Neural progenitor cell (in vitro differentiated cells): ENCODE measurements at regions not wholly inside any gene's neighbourhood (a gene's known extent, or its start where the extent isn't known, plus 50 kb on each side); places are given as distances from the start of the nearest gene placed in this dataset.
A peak's percentile ranks its signal among the peaks of the same experiment; 100 is the strongest.

ENCODE experiments used
- DNase-seq: peaks from one replicate; pipeline ENCODE4 v3.0.0-alpha.2; 2016; ENCODE audit warnings: low spot score
- H2AFZ ChIP-seq: fragments of 200-600 bp; sonication (generic); replicated peaks from 2 replicates; pipeline ENCODE4 v1.6.1; 2016; ENCODE audit warnings: antibody characterized with exemption
- H3F3A ChIP-seq: fragments of 200-600 bp; sonication (generic); 2 replicates; pipeline ENCODE4 v1.6.1; 2016; ENCODE audit warnings: antibody characterized with exemption, low read depth
- H3K27ac ChIP-seq: fragments of 200-600 bp; sonication (generic); 2 replicates; pipeline ENCODE4 v1.5.1; 2016; ENCODE audit warnings: mild to moderate bottlenecking
- H3K27me3 ChIP-seq: fragments of 200-600 bp; sonication (generic); 2 replicates; pipeline ENCODE4 v1.6.1; 2016; ENCODE audit warnings: mild to moderate bottlenecking, moderate library complexity
- H3K36me3 ChIP-seq: fragments of 200-600 bp; sonication (generic); 2 replicates; pipeline ENCODE4 v1.5.1; 2016
- H3K4me1 ChIP-seq: fragments of 200-600 bp; sonication (generic); 2 replicates; pipeline ENCODE4 v1.6.1; 2016; ENCODE audit warnings: mixed run types
- H3K4me2 ChIP-seq: fragments of 200-600 bp; sonication (generic); 2 replicates; pipeline ENCODE4 v1.6.1; 2016
- H3K4me3 ChIP-seq: fragments of 200-600 bp; sonication (generic); 2 replicates; pipeline ENCODE4 v1.5.1; 2016
- H3K79me2 ChIP-seq: fragments of 200-600 bp; sonication (generic); 2 replicates; pipeline ENCODE4 v1.6.1; 2016; ENCODE audit warnings: low read depth
- H3K9ac ChIP-seq: fragments of 200-600 bp; sonication (generic); 2 replicates; pipeline ENCODE4 v1.6.1; 2016
- H3K9me3 ChIP-seq: fragments of 200-600 bp; sonication (generic); 2 replicates; pipeline ENCODE4 v1.5.1; 2016; ENCODE audit warnings: low read depth
- H4K20me1 ChIP-seq: fragments of 200-600 bp; sonication (generic); 2 replicates; pipeline ENCODE4 v1.6.1; 2016; ENCODE audit warnings: low read depth
- H3K27ac Mint-ChIP-seq: 3 replicates; pipeline ENCODE4 v1.8.0; 2021; ENCODE audit warnings: mixed read lengths
- H3K27me3 Mint-ChIP-seq: 2 replicates; pipeline ENCODE4 v1.8.0; 2022; ENCODE audit warnings: low read depth, mild to moderate bottlenecking, inconsistent platforms, moderate library complexity, mixed read lengths; ENCODE audit not compliant: insufficient read depth
- H3K36me3 Mint-ChIP-seq: 3 replicates; pipeline ENCODE4 v1.8.0; 2021; ENCODE audit warnings: mixed read lengths
- H3K4me1 Mint-ChIP-seq: 3 replicates; pipeline ENCODE4 v1.8.0; 2021; ENCODE audit warnings: mixed read lengths
- H3K4me3 Mint-ChIP-seq: 3 replicates; pipeline ENCODE4 v1.8.0; 2021; ENCODE audit warnings: mild to moderate bottlenecking, moderate library complexity, mixed read lengths
- H3K9me3 Mint-ChIP-seq: 3 replicates; pipeline ENCODE4 v1.8.0; 2020; ENCODE audit warnings: mixed read lengths
- CTCF ChIP-seq: fragments of 200-600 bp; sonication (generic); IDR thresholded peaks from 2 replicates; pipeline ENCODE4 v1.5.1; 2017; ENCODE audit warnings: antibody characterized with exemption, mild to moderate bottlenecking
- EZH2 ChIP-seq: fragments of 200-600 bp; sonication (generic); IDR thresholded peaks from 2 replicates; pipeline ENCODE4 v1.6.1; 2017; ENCODE audit warnings: antibody characterized with exemption, mild to moderate bottlenecking, moderate library complexity
- EZH2phosphoT487 ChIP-seq: fragments of 200-600 bp; sonication (generic); IDR thresholded peaks from 2 replicates; pipeline ENCODE4 v1.6.1; 2017; ENCODE audit warnings: antibody characterized with exemption

- Mint-ChIP-seq H3K27ac (no peak overlapping the region), H3K4me1 (peaks cover 5% of the 10 kb centered on the region), H3K9me3 (peaks cover 2% of the 10 kb centered on the region), H3K27me3 (peaks cover 4% of the 10 kb centered on the region), H3K36me3 (no peaks in the 10 kb centered on the region), H3K4me3 (no peak overlapping the region)
- Histone ChIP-seq H3F3A (no peaks in the 10 kb centered on the region), H3K27me3 (no peaks in the 10 kb centered on the region), H4K20me1 (no peaks in the 10 kb centered on the region), H3K27ac (no peak overlapping the region), H3K79me2 (no peaks in the 10 kb centered on the region), H3K9me3 (peaks cover 13% of the 10 kb centered on the region), H3K36me3 (no peaks in the 10 kb centered on the region), H3K4me3 (no peak overlapping the region), H3K4me2 (no peak overlapping the region), H2AFZ (peak overlapping the region; percentile 40), H3K9ac (no peak overlapping the region), H3K4me1 (no peaks in the 10 kb centered on the region)
- no peak for DNase-seq
- TF ChIP-seq EZH2phosphoT487 = no peak
- TF ChIP-seq CTCF = no peak
- TF ChIP-seq EZH2 = no peak
Measured at GRCh38 chr1:212539737-212540430, 68.7 kb upstream of the ATF3 start.

GRCh38 chr1:212542761-212543187 is 65.8 kb upstream of the ATF3 start:
- H3F3A ChIP-seq = no peaks in the 10 kb centered on the region

GRCh38 chr1:212544110-212544509 is 64.5 kb upstream of the ATF3 start:
- Mint-ChIP-seq H3K27ac (no peak overlapping the region), H3K4me3 (no peak overlapping the region), H3K36me3 (no peaks in the 10 kb centered on the region), H3K4me1 (peaks cover 12% of the 10 kb centered on the region), H3K9me3 (no peaks in the 10 kb centered on the region), H3K27me3 (peaks cover 8% of the 10 kb centered on the region)
- no peak for DNase-seq
- Histone ChIP-seq H3F3A (no peaks in the 10 kb centered on the region), H3K79me2 (no peaks in the 10 kb centered on the region), H3K9me3 (no peaks in the 10 kb centered on the region), H3K4me2 (no peak overlapping the region), H3K4me1 (no peaks in the 10 kb centered on the region), H3K27me3 (no peaks in the 10 kb centered on the region), H3K27ac (no peak overlapping the region), H3K4me3 (no peak overlapping the region), H3K9ac (no peak overlapping the region), H4K20me1 (no peaks in the 10 kb centered on the region), H2AFZ (no peak overlapping the region), H3K36me3 (no peaks in the 10 kb centered on the region)
- TF ChIP-seq EZH2 = no peak
- TF ChIP-seq CTCF = no peak
- no peak for TF ChIP-seq EZH2phosphoT487

More at GRCh38 chr1:212542761-212543187, 65.8 kb upstream of the ATF3 start:
- no peak overlapping the region for H3K4me3 ChIP-seq
- DNase-seq = no peak
- no peak overlapping the region for H3K4me2 ChIP-seq
- TF ChIP-seq CTCF = no peak
- no peak for TF ChIP-seq EZH2
- TF ChIP-seq EZH2phosphoT487 = no peak
- no peaks in the 10 kb centered on the region for H3K27me3 ChIP-seq
- H3K27ac ChIP-seq = no peak overlapping the region
- H3K36me3 ChIP-seq = no peaks in the 10 kb centered on the region
- peaks cover 3% of the 10 kb centered on the region for H3K9me3 ChIP-seq
- H3K27me3 Mint-ChIP-seq = peaks cover 4% of the 10 kb centered on the region
- H3K79me2 ChIP-seq = no peaks in the 10 kb centered on the region
- no peaks in the 10 kb centered on the region for H3K9me3 Mint-ChIP-seq
- H3K27ac Mint-ChIP-seq = no peak overlapping the region
- H2AFZ ChIP-seq = peak overlapping the region; percentile 20
- H3K36me3 Mint-ChIP-seq = no peaks in the 10 kb centered on the region
- H3K4me1 Mint-ChIP-seq = peaks cover 12% of the 10 kb centered on the region
- H4K20me1 ChIP-seq = no peaks in the 10 kb centered on the region
- no peak overlapping the region for H3K9ac ChIP-seq
- H3K4me1 ChIP-seq = no peaks in the 10 kb centered on the region
- no peak overlapping the region for H3K4me3 Mint-ChIP-seq
